ENCODE measurements at regions not wholly inside any gene's neighbourhood (a gene's known extent, or its start where the extent isn't known, plus 50 kb on each side); places are given as distances from the start of the nearest gene placed in this dataset.

DNA sequence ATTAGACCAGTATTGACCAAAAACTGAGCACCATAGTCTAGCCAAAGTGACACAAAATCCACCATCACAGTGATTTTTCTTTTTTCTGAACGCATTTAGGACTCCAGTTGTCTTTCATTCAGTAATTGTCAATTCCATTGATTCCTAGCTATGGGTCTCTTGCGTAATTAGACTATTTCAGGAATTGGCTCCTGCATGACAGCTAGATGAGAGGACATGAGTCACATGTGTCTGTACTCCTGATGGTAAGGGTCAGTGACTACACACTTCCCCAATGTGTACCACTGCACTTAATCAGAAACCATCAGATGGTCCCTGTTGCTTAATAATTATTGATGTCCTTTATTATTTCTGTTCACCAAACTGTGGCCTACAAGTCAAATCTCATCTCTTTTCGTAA lies 469.5 kb downstream of the POM121L12 start:
- H3K36me3 ChIP-seq (ENCODE audit: control insufficient read depth in 1 of 2, insufficient read depth in 2 of 2, low read length in 2 of 2): no peaks in the 10 kb centered on the region
- DNase-seq (ENCODE audit: low read depth, low spot score) (no peak), ATAC-seq (no peak)
- H3K4me2 ChIP-seq (ENCODE audit: low read length): no peak overlapping the region
- H3K9me2 ChIP-seq (ENCODE audit: insufficient read depth): no peaks in the 10 kb centered on the region
- no peak overlapping the region for H3K9ac ChIP-seq (ENCODE audit: low read length)
- ChIA-PET POLR2A (no interaction called here), CTCF (no interaction called here), RAD21 (ENCODE audit: low non-redundant PET in 1 of 2, low total read pairs in 2 of 2, uncharacterized antibody in 2 of 2, unreplicated experiment in 2 of 2) (no interaction called here)
- BruUV-seq (replicated peaks): no TSS peak
- H3K27ac ChIP-seq (ENCODE audit: low read depth, low read length): no peak overlapping the region
- no peaks in the 10 kb centered on the region for H4K20me1 ChIP-seq (ENCODE audit: insufficient read depth)
- TF ChIP-seq TCF7L2 (IDR thresholded peaks at IDR 0.05; ENCODE audit: borderline replicate concordance, extremely low read depth, insufficient read depth, insufficient read length) (no peak), SP1 (IDR thresholded peaks at IDR 0.05; ENCODE audit: low read depth) (no peak), EGR1 (IDR thresholded peaks at IDR 0.05; ENCODE audit: low read depth) (no peak), ZNF274 (IDR thresholded peaks at IDR 0.05; ENCODE audit: low read depth, low read length) (no peak), JUND (IDR thresholded peaks at IDR 0.05) (no peak), POLR2AphosphoS5 (IDR thresholded peaks at IDR 0.05; ENCODE audit: low read depth, low read length) (no peak)
- TF ChIP-seq, protein P1, sequence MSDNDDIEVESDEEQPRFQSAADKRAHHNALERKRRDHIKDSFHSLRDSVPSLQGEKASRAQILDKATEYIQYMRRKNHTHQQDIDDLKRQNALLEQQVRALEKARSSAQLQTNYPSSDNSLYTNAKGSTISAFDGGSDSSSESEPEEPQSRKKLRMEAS (IDR thresholded peaks at IDR 0.05): no peak
- H3K9me3 ChIP-seq (ENCODE audit: control insufficient read depth in 1 of 2, insufficient read depth in 1 of 2, low read depth in 1 of 2, low read length in 2 of 2): peaks cover 10 to 33% of the 10 kb centered on the region in 2 experiments; a peak in 2 of 4 replicates
- intact Hi-C loops (cut with micrococcal nuclease): no loop called here
- no peak overlapping the region for H3K4me3 ChIP-seq (replicated peaks in 1 of 2; ENCODE audit: low read depth in 1 of 2, low read length in 2 of 2)
- H3K4me1 ChIP-seq (ENCODE audit: control insufficient read depth in 1 of 2, insufficient read depth in 2 of 2, low read length in 2 of 2): no peaks in the 10 kb centered on the region
- no peak overlapping the region for H2AFZ ChIP-seq (ENCODE audit: low read depth, low read length, poor library complexity, severe bottlenecking)
- no peaks in the 10 kb centered on the region for H3K79me2 ChIP-seq (ENCODE audit: insufficient read depth, low read length)
- H3K27me3 ChIP-seq (ENCODE audit: insufficient read depth, low read length): no peaks in the 10 kb centered on the region

- no peaks in the 10 kb centered on the region for H3K27me3 ChIP-seq (ENCODE audit: insufficient read depth, low read length)
- intact Hi-C loops (cut with micrococcal nuclease): no loop called here
- no TSS peak for BruUV-seq (replicated peaks)
- H3K4me1 ChIP-seq (ENCODE audit: control insufficient read depth in 1 of 2, insufficient read depth in 2 of 2, low read length in 2 of 2): no peaks in the 10 kb centered on the region
- ChIA-PET CTCF (no interaction called here), RAD21 (ENCODE audit: low non-redundant PET in 1 of 2, low total read pairs in 2 of 2, uncharacterized antibody in 2 of 2, unreplicated experiment in 2 of 2) (no interaction called here), POLR2A (no interaction called here)
- no peak for DNase-seq (ENCODE audit: low read depth, low spot score)
- peaks cover 11 to 12% of the 10 kb centered on the region in 2 experiments; a peak in 2 of 4 replicates for H3K9me3 ChIP-seq (ENCODE audit: control insufficient read depth in 1 of 2, insufficient read depth in 1 of 2, low read depth in 1 of 2, low read length in 2 of 2)
- H3K4me3 ChIP-seq (replicated peaks in 1 of 2; ENCODE audit: low read depth in 1 of 2, low read length in 2 of 2): no peak overlapping the region
- H2AFZ ChIP-seq (ENCODE audit: low read depth, low read length, poor library complexity, severe bottlenecking): no peak overlapping the region
- H4K20me1 ChIP-seq (ENCODE audit: insufficient read depth): no peaks in the 10 kb centered on the region
- no peaks in the 10 kb centered on the region for H3K9me2 ChIP-seq (ENCODE audit: insufficient read depth)
- no peak overlapping the region for H3K9ac ChIP-seq (ENCODE audit: low read length)
- H3K36me3 ChIP-seq (ENCODE audit: control insufficient read depth in 1 of 2, insufficient read depth in 2 of 2, low read length in 2 of 2): no peaks in the 10 kb centered on the region
- H3K27ac ChIP-seq (ENCODE audit: low read depth, low read length): no peak overlapping the region
- H3K79me2 ChIP-seq (ENCODE audit: insufficient read depth, low read length): no peaks in the 10 kb centered on the region
- no peak for ATAC-seq
- H3K4me2 ChIP-seq (ENCODE audit: low read length): no peak overlapping the region
- TF ChIP-seq SIN3A (IDR thresholded peaks at IDR 0.05; ENCODE audit: low read depth) (no peak), REST (IDR thresholded peaks at IDR 0.05; ENCODE audit: low read depth) (no peak), RAD21 (IDR thresholded peaks at IDR 0.05; ENCODE audit: low read depth) (no peak), SP1 (IDR thresholded peaks at IDR 0.05; ENCODE audit: low read depth) (no peak), FOSL1 (IDR thresholded peaks at IDR 0.05; ENCODE audit: low read depth) (no peak), SRF (IDR thresholded peaks at IDR 0.05; ENCODE audit: low read depth) (no peak), POLR2AphosphoS5 (IDR thresholded peaks at IDR 0.05; ENCODE audit: low read depth, low read length) (no peak), YY1 (IDR thresholded peaks at IDR 0.05; ENCODE audit: extremely low read depth, insufficient replicate concordance, low read depth, low read length) (no peak), EZH2phosphoT487 (IDR thresholded peaks at IDR 0.05; ENCODE audit: borderline replicate concordance) (no peak), CBX3 (IDR thresholded peaks at IDR 0.05; ENCODE audit: low read depth) (no peak), ELF1 (IDR thresholded peaks at IDR 0.05; ENCODE audit: borderline replicate concordance, low read depth) (no peak)
- TF ChIP-seq, protein P2, sequence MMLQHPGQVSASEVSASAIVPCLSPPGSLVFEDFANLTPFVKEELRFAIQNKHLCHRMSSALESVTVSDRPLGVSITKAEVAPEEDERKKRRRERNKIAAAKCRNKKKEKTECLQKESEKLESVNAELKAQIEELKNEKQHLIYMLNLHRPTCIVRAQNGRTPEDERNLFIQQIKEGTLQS (IDR thresholded peaks at IDR 0.05): no peak
Measured at GRCh38 chr7:53518319-53518718, 482.9 kb downstream of the POM121L12 start.

All from HCT116 (cell line).